Activated effector memory CD4-positive, alpha-beta T cell treated with Interleukin-2 at 50 U/mL for 16 hours (primary cell): ENCODE measurements at regions not wholly inside any gene's neighbourhood (a gene's known extent, or its start where the extent isn't known, plus 50 kb on each side); places are given as distances from the start of the nearest gene placed in this dataset.

Source experiments
- DNase-seq: peaks from one replicate; pipeline ENCODE4 v3.0.0-alpha.2; 2020

DNA sequence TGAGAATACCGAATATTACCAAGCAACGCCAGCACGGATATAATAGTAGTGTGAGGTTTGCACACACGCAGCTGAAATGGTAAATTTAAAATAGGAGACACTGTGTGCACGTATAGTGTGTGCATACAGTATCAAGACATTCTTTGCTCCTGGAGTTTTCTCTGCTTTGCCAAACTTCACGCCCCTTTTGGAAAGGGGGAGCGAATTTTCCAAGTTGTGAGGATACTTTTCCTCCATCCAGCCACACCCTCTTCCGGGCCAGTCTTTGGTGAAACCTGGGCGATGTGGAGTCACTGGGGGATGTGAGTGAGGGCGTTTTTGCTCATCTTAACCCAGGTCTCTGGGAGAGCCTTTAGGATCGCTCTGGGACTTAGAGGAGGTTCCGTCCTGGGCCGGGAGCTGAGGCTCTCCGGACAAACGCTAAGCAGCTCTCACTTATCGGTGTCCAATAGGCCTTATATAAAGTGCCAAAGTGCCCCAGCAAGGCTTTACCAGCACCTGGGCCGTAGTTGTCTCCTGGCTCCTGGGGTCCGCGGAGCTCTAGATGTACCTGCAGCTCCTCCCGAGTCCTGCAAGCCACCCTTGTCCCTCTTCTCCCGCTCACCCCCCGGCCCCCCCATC is 160.0 kb upstream of the MKI67 start:
- no peak for DNase-seq

DNA sequence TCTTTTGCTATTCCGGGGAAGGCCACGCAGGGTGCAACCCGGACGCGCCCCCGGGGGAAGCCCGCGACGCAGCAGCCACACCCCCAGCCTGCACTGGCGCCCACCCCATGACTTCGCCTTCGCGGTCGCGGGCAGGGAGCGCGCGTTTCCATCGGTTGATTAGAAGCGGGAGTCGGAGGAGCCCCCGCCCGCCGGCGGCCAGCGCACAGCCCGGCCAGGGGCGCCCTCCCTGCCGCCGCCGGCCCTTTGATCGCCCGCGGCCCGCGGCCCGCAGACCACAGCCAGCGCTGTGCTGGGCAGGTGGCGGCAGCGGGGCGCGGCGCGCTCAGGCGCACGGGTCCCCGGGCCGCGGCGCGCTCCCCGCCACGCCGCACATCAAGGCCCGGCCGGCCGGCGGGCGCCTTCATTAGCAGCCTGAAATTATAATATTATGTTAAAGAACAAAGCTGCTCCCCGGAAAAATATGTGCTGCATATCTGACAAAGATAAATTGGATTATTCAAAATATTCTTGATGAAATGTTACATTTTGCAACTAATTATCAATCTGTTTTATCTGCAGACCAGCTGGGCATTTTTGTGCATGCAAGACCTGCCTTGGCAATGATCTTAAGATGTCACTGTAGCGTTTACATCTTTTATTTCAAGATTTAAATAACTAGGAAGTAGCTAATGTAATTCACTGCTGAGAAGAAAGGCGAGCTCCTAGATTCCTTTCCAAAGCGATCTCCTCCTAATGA is 160.7 kb upstream of the MKI67 start:
- DNase-seq, result no peak

DNA sequence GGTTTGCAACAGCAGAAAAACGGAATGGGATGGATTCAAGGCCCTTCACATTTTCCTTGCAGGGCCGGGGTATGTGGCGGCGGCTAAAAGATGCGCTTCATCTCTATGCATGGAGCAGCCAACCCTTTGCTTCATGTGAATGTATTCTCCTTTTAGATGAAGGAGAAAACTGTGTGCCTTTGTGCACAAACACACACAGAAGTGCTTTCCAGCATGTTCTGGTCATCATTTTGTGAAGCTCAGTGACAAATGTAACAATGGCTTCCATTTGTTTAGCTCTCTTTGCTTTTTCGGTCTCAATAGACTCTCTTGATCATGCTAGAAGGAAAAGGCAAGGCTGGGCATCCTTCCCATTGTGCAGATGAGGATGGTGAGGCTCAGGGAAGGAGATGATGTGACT is 161.7 kb upstream of the MKI67 start:
- DNase-seq, result no peak

GRCh38 chr10:128289621-128290020 is 163.4 kb upstream of the MKI67 start:
- no peak for DNase-seq

- no peak for DNase-seq
Measured at GRCh38 chr10:128295003-128295402, 168.8 kb upstream of the MKI67 start.

DNA sequence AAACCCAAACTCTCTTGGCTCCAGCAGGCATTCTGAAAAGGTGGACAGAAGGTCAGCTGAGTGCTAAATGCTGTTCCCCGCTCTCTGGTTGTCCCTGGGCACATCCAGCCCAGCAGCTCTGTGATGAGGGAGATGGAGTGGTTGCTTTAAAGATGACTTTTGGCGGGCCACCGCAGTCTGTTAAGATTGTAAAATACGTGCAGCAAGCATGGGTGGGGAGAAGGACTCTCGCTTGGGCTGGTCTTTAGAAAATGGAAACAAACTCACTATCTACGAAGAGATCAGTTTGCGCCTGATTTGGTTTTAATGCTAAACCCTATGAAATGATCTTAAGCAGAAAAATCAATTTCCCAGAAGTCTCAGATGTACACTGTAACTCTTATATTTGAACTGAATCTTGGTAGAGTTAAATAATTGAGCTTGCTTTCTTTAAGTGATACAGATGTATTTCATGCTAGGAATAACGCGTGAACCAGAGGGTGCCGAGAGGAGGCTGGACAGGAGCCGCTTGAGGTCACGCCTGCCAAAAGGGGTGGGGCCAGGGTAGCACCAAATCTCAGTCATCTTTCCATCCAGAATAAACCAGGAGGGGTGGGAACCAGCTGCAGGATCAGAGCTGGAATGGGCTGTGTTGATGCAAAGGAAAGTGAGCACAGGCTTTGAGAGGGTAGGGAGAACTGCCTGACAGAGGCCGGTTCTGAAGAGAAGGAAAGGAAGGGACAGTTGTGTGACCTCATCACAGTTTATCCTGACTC is 170.2 kb upstream of the MKI67 start:
- no peak for DNase-seq

DNA sequence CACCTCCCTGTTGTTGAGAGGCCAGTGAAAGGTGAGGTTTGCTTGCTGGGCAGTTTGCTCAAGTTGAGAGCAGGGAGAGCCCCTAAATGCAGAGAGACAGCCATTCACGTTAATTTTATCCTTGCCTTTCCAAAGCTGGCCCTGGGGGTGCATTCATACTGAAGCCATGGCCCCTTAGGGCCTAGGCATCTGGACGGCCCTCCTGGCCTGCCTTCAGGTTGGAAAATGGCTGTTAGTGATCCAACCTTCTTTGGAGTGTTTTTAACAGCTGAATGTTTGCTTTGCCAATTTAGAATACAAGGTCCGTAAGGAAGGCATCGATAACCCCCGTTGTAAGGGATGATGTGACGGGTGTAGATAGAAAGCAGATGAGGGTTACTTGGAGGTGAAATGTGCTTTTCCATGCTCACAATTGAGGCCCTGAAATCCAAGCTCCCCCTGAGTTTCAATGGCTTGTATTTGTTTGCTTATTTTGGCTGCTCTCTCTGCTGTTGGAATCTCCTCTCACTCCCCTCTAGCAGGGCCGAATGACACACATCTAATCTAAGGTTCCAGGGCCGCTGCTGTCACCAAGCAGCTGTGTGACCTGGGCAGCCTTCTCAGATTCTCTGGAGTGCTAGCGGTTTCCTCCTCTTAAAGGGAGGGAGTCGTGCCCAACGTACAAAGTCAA is 171.6 kb upstream of the MKI67 start:
- DNase-seq, result no peak

GRCh38 chr10:128298587-128298986 is 172.4 kb upstream of the MKI67 start:
- DNase-seq, result no peak

DNA sequence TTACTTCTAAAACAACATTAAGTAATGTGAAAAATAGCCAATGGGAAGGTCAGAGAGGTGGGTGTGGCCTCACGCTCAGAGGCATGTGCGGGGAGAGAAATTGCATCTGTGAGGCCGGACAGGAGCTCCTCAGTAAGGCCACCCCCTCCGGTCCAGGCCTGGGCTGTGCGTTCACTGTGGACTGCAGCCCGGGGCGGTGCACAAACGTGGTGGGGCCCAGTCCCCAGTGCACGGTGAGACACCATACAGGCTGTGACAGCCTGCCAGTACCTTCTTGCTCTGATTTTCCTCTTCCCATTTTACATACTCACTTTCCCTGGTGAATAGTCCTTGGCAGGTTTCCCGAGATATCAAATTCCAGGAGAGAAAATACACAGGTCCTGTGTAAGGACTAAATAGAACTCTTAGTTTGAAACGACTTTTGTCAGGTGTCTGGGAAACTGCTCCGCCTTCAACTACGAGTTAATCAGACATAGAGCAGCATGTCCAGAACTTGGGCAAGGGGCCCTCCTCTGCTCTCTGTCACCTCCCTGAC is 174.1 kb upstream of the MKI67 start:
- no peak for DNase-seq

DNA sequence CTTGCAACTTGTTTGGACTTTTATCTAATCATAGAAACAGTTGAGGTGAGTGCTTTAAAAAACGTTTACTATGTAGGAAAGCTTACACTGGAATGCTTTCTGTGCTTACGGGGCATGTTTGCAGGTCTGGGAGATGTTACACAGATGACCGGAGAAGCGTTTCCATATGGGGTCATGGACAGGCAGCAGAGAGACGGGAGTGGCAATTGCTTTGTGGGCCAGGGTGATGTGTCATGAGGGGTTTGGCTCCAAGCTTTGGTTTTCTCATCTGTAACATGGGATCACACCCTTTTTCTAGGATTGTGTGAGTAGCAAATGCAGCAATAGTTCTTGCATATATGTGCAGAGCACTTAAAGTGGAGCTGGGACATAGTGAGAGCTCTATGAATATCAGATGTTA is 174.8 kb upstream of the MKI67 start:
- no peak for DNase-seq

DNA sequence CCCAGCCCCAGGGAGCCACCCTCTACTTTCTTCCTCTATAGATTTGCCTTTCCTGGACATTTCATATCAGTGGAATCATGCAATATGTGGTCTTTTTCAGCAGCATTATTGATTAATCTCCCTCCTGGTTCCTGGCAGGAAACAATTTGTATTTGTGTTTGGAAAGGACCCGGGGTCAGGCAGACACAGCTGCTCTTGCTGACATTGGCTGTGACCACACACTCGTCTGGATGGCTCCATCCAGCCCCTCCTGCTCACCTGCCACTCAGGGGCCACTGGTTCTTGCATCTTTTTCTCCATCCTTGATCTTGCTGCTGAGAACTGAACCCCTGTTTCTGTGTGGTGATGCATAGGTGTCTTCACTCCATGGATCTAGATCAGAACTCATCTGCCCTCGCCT is 176.6 kb upstream of the MKI67 start:
- no peak for DNase-seq

DNA sequence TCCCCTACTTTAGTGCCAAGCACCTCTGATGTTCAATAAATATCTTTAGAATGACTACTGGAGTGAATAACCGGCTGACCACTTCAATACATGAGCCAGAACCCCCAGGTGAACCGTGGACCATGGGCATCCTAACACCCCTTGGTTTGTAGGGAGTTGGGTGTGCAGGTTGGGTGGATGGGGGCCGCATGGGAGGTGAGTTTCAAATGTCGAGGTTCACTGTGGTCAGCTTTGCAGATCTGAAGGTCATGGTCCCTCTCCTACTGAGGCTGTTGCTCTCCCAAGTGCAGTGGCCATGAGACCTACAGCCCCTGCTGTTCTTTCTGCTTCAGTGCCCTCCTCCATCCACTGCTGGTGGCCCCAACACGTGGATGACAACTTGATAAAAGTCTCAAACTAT is 178.0 kb upstream of the MKI67 start:
- DNase-seq, result no peak

- no peak for DNase-seq
Measured at GRCh38 chr10:128305601-128306345, 179.6 kb upstream of the MKI67 start.

DNA sequence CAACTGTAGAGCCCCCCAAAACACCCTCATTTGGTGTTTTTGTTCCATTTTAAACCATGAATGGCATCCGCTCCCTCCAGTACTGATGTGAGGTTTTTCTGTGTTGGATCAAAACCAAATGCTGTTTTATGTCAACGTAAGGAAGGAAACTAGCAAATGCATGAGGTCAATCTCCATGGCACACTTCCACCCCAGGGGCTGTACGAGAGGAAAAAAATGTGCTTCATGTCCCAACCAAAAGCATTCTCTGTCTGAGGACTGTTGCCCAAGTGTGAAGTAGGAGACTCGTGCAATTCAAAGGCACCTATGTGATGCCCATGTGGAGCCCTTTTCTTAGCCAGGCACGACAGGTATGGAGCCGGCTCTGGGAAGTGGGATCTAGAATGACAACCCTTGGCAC is 180.3 kb upstream of the MKI67 start:
- DNase-seq, result no peak

GRCh38 chr10:128306966-128307365 is 180.7 kb upstream of the MKI67 start:
- no peak for DNase-seq

DNA sequence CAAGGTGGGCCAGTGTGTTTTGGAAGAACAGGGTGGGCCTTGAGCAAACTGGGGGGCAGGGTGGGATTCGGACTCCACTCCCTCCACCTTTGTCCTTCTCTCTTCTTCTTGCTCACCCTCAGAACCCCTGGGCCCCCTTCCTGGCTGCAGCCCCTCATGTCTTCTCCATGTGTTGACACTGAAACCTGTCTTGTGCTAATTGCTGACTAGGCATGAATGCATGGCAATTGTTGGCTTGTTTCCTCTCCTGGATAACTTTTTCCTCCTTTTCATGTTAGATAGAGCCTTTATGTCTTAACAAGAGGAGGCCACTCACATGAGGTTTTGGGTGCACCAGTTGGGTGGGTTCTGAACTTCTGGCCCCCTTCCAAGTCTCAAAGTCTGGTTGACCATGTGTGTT is 181.6 kb upstream of the MKI67 start:
- no peak for DNase-seq

DNA sequence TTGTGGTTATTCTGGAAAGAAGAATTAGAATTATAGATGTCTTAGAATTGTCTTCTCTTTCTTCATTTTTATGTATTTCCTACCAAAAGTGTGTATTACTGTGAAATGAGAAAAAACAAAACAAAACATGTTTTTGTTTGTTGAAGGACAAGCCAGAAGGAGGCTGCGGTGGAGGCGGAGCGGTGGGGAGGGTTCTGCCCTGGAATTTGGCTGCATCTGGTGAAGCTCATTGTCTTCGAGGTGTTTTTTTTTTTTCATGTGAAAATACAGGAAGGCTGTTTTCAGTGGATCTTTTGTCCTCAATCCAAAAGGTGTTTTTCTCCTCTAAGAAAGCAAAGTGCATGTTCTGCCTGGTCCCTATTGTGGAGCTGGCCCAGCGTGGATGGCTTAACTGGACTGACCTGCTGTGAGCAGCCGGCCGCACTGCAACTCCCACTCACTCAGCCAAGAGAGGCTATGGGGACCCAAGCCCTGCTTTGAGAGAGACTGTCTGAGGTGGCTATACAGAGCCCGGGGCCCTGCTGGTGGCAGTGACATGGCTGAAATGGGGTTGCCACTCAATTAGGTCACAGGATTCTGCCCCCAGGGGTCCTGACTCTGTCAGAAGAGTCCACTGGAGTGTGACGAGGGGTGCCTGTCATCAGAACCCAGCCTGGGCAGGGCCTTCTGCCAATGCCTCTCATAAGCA is 184.9 kb upstream of the MKI67 start:
- no peak for DNase-seq

GRCh38 chr10:128312250-128312649 is 186.0 kb upstream of the MKI67 start:
- no peak for DNase-seq

DNA sequence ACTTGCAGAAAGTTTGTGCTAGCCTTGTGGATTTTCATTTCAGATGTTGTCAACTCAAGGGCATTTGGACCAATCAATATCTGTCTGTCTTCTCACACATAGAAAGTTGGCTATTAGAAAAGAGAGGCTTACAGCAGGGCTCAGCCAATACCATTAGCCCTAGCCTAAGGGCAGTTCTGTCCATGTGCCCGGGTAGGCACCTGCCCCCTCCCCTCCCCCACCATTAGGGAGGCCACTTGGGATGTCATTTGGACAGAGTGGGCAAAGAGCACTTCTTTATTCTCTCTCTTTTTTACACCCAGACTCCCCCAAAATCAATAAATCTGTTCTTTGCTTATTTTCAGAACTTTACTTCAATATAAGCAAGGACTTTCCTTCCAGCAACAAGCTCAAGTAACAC is 188.5 kb upstream of the MKI67 start:
- no peak for DNase-seq

DNA sequence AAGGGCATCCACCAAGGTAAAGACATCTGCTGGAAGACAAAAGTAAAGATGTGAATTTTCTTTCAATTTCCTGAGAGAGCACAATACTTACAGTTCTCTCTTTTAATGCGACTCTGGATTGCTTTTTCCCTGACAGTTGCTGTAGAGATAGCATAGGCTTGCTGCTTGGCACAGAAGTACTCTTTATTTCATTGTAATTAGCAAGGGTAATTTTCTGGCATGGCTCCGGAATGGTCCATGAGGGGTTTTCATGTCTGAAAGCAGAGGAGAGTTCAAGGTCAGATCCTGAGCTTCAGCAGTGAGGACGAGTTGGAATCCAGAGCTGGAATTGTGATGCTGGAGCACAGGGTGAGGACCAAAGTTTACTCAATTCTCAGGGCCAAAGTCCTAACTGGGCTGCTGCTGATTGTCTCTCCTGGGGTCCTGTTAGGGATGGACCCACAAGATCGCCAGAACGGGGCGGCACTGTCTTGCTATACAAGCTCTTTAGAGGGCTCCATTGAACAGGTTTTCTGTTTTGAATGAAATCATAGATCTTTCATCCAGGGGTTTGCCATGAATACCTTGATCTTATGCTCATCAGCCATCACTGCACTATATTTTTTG is 190.0 kb upstream of the MKI67 start:
- no peak for DNase-seq

- DNase-seq, result no peak
Measured at GRCh38 chr10:128316925-128317324, 190.7 kb upstream of the MKI67 start.

GRCh38 chr10:128318366-128318765 is 192.1 kb upstream of the MKI67 start:
- DNase-seq, result no peak
